PC-9 (cell line): ENCODE measurements at regions not wholly inside any gene's neighbourhood (a gene's known extent, or its start where the extent isn't known, plus 50 kb on each side); places are given as distances from the start of the nearest gene placed in this dataset.

Source experiments
- EZH2 ChIP-seq: fragments of 200-600 bp; sonication (generic); IDR thresholded peaks from 2 replicates; pipeline ENCODE4 v1.8.0; 2017; ENCODE audit warnings: antibody characterized with exemption, low read depth
- TF ChIP-seq, protein P1 (sequence below): fragments of 200-600 bp; sonication (generic); conservative IDR thresholded peaks from 2 replicates; pipeline ENCODE4 v1.6.1; 2017; ENCODE audit warnings: mixed run types, antibody characterized with exemption, mild to moderate bottlenecking, moderate library complexity

DNA sequence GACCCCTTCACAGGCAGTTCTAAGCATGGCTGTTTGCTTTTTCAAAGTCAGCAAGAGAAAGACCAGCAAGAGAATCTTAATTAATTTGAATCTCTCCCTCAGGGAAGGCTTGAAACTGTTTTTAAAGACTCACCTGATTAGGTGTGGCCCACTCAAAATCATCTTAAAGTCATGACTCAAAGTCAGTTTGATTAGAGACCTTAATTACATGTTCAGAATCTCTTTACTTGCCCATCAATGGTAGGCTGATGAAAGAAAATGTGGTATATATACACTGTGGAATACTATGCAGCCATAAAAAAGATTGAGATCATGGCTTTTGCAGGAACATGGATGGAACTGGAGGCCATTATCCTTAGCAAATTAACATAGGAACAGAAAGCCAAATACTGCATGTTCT lies 247.5 kb upstream of the PRKX start:
- TF ChIP-seq, protein P1, sequence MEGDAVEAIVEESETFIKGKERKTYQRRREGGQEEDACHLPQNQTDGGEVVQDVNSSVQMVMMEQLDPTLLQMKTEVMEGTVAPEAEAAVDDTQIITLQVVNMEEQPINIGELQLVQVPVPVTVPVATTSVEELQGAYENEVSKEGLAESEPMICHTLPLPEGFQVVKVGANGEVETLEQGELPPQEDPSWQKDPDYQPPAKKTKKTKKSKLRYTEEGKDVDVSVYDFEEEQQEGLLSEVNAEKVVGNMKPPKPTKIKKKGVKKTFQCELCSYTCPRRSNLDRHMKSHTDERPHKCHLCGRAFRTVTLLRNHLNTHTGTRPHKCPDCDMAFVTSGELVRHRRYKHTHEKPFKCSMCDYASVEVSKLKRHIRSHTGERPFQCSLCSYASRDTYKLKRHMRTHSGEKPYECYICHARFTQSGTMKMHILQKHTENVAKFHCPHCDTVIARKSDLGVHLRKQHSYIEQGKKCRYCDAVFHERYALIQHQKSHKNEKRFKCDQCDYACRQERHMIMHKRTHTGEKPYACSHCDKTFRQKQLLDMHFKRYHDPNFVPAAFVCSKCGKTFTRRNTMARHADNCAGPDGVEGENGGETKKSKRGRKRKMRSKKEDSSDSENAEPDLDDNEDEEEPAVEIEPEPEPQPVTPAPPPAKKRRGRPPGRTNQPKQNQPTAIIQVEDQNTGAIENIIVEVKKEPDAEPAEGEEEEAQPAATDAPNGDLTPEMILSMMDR = no peak
- no peak for TF ChIP-seq EZH2
